ENCODE measurements at regions not wholly inside any gene's neighbourhood (a gene's known extent, or its start where the extent isn't known, plus 50 kb on each side); places are given as distances from the start of the nearest gene placed in this dataset.

DNA sequence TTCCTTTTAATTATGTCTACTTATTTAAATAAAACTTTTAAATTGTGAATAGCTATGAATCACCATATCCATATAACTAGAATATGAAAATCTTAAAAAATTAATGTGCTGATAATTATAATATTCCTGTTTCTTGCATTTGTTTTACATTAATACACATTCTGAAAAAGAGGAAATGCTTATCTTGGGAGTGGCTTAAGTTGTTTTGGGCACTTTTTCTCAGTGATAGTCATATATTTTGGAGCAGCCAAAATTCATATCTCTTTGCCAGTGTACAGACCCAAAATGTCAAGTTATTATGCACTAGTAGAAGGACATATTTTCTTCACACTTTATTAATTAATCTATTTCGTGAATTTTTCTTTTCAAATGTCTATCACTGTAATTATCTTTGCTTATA, 838.5 kb downstream of the USP25 start:
- no peak for DNase-seq

DNA sequence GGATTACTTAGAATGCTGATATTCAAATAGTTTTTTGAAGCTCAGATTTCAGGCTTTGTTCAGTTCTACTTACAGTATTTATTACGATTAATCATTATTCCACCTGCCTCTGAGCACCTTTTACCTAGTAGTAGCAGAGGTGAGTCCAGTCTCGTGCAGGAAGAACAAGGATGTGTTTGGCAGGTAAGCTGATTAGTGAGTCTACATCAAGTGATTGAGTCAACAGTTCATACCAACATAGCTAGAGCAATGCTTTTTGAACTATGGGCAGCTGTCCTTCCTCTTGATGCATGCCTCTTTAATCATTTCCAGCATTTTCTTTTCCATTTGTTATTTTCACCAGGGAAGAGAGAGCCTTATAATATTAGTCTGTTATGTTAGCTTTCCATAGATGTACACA, 838.9 kb downstream of the USP25 start:
- no peak for DNase-seq

DNA sequence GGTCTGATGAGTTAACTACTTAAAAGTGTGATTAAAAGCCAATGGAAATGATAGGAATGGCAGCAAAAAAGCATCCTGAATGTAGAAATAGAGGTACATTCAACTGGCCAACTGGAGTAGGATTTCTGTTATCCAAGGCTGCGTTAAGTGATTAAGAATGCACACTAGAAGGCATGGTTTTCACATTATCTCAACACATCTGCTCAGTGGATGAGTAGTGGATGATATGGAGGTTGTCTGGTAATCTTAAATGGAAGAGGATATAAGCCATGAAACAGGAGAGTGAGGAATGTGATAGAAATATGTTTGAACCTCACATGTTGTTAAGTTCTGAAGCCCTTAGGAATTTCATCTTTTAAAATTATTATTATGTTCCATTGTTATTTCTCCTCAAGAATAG, 839.9 kb downstream of the USP25 start:
- no peak for DNase-seq

DNA sequence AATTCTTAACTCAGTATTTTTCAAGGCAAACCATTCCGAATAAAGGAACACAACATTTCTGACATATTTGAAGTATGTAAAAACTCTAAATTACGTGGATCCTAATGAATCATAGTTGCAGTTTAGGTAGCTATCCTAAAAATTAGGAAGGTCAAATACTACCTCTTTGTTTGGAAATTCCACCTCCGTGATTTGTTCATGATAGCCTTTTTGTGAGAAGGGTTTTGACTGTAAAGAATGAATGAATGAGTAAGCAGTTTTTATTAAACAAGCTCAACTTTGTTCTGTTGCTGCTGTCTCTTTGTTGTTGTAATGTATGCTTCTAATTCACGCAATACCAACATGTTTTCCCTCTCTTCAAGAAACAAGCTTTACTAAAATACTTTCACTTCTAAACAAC, 840.4 kb downstream of the USP25 start:
- no peak for DNase-seq

DNA sequence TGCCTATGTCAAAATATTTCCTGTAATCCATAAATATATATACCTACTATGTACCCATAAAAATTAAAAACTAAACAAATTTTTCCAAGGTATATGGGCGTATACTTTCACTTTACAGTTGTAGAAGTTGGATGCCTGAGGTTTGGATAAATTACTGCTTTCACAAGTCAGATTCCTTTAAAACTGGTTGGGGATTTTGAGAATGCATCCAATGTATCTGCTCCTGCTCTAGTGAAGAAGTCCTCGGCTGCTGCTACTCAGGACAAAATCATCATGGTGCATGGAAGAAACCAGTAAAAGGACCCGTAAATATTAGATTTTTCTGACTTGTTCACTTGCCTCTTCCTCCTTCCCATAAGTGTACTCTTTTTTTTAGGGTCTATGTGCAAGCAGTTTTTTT, 841.1 kb downstream of the USP25 start:
- no peak for DNase-seq

DNA sequence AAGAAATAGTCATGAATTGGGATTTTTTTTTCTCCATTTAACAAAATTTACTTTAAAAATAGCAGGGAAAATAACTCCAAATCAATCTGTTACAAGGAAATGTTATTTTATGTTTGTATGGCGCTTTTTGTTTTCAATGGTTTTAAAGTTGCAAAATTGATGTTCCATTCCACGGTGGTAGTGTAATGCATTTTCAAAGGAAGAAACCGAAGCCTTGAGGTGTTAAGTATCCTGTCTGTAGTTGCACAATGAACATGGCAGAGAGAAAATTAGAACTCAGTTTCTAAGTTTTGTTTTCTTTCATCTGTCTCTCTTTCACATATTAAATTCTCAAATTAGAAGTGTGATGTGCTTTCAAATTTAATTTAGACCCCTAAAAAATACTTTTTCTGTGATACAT, 841.8 kb downstream of the USP25 start:
- DNase-seq = no peak

DNA sequence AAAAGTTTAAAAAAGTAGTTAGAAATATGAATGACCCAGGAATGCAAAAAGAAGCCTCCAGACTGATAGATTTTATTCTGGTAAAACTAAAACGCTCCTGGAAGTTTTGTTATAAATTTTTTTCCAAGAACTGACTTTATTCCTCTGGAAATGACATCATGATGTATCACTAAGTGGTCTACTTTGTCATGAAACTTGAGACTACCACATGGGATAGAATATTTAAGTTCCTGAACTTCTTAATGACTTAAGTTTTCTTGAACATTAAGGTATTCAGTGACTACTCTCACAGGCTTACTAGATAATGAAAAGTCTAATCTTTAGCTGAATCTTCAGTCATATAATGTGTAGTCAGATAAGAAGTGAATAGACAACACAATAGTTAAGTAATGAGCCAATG, 842.2 kb downstream of the USP25 start:
- DNase-seq = no peak

DNA sequence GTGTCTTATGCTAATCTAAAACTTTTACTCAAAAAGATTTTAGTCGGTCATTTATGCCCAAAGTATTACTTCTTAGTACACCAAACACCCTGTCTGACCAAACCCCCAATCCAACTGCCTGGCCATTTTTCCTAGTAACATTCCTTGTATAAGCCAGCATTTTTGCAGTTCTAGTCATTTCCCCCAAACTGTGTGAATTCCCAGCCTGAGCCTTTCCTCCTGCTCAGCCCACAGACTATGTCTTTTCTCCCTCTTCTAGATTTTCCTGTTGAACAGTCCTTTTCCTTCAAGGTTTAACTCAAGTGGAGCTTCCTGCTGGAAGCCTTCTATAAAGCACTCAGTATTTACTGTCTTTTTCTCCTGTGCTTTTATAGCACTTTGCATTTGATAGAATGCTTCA, 843.8 kb downstream of the USP25 start:
- no peak for DNase-seq

DNA sequence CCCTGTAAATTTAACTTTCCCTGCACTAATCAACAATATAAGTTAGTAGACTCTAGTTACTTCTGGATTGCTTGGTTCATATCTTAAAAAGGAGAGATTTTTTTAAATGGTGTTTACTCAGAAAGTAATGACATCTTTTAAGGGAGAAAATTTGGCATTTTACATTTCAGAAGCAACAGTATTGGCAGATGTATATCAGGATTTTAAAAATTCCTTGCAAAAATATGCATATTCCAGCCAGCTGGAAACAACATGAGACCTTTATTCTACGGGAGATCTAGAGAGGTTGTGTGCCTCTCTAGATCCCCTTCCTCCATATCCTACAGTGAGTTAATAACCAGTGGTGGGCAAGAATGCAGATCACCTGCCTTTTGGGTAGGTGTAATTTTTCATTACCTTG, 848.2 kb downstream of the USP25 start:
- no peak for DNase-seq

DNA sequence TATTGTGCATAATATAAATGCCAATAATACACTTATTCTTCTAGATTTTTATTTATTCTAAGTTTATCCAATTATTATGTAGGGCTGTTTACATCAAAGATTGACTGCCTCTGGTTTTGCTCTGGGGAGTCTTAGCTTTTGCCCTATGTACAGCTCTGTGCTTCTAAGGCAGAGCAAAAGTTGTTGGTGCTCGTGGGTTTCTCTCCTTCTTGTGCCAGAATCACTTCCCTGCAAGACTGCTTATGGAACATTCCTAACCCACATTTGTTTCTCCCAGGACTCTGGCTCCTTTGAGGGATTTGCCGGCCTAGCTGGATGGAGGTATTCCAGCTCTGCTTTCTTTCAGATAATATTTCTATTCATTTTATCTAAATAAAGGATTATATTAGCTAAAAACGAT, 849.1 kb downstream of the USP25 start:
- no peak for DNase-seq

DNA sequence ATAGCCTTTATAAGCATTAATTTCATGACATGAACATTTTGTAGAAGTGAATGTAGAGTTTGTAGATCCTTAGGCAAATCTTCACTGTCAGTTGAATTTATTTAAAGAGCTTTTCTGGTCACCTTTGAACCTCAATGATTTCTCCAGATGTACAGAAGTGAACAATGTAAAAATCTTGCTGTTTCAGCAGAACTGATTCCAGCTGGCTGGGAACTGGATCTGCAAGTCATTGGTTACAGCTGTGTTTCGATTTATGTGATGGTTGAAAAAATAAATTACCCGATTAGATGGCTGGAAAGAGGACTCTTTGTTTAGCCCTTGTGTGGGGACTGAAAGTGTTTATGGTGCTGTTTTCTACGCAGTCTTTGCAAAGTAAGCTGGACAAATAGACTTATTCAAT, 849.8 kb downstream of the USP25 start:
- DNase-seq = no peak

DNA sequence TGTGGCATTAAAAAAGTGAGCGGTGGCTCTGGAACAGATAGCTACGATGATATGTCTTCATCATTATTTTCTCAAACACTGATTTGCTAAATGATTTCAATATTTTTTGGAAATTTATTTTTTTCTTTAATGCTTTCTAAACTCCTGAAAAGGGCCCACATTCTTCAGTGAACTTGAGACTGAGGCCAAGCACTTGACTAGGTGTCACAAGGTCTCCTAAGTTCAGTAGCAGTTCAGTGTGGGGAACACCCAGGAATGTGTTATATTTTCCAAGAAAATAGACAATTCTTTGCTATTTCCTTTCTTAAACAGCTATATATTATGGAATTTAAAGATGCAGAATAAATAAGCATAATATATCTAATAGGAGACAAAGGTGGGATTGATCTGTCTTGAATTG, 850.9 kb downstream of the USP25 start:
- no peak for DNase-seq

DNA sequence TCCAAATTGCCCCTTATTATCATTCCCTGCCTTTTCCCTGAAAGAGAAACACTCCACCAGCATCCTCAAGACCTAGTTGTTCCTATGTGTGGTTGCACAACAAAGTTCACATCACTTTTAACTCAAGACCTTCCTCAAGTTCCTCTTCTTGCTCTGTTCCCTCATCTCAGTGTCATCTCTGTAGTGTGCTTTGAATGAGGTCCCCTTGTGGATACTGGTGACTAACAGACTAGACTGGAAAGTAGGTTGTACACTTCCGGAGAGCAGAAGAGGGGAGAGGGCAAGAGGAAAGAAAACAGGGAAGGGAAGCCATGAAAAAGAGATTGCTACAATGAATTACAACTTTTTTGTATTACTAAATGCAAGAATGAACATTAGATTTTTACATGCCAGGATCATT, 853.8 kb downstream of the USP25 start:
- DNase-seq = no peak

DNA sequence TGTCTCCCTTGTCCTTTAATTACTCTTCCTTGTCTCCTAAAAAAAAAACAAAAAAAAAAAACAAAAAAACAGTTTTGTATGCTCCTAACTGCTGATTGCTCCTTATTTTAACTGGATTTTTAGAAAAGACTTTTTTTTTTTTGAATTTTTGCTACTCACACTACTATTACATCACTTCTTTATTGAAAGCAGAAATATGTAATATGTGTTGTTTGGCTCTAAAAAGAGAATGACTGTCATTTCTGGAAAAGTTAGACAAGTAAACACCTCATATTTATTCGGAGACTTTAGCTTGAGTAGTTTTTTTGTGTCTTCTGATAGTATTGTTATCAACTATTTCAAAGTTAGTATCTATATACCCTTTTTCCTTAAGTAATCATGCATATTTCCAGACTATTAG, 855.0 kb downstream of the USP25 start:
- DNase-seq = no peak

DNA sequence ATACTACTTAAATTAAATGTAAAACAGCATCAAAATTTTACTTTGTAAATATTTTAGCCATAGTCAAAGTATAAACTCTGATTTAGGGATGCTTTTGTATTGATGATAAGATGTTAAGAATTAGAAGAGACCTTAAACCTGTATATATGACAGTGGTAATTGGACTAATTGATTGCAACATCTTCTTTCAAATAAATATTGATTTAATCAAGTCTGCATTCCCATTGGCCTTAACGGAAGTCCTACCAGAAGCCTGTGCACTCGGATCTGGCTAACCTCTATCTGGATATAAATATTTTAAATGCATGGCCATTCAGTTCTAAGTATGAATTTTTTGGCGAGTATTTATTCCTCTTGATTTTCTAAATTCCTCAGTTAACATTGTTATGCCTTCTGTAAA, 856.1 kb downstream of the USP25 start:
- DNase-seq = no peak

DNA sequence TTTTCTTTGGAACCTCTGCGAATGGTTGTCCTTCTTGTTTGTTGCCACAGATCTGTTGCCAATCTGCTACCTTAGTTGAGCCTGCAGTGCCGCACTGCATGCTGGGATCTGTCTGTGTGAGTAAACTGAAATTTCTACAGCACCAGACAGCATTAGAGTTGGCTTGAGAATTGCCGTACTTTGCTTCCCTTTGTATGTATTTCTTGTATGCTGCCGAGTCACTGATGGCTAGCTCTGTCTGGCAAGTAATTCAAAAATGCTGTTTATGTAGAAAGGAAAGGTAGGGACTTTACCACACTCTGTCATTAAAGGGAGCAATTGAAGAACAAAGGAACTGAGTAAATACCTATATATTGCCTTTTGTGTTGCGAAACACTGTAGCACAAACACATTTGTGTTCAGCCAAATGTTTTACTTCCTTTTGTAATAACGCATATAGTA, 857.4 kb downstream of the USP25 start:
- no peak for DNase-seq

DNA sequence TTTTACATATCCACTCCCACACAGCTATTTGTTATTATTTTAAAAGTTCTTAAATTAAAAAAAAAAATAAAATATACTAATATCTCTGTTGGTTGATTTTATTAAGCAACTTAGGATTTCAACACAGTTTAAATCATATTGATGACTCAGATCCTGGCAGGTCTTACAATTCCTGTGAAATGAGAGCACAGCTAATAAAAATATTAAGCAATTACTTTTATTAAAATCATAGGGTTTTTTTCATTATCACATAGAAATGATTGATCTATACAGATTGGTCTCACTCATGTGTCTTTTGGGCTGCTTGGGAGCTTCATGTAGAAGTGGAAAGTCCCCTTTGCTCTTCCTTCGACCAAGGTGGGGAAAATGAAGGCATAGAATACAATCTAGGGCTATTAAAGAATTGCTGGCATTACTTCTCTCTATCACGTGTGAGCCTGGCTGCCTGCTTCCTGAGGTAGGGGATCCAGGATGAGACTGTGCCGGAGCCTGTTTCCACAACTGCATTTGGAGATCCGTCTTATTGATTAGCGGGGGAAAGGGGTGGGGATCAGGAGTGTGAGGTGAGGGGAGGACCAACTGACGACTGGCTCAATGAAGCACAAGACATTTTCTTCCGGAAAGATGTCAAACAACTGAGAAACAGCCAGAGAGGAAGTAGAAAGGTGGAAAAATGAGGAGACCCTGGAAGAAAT, 858.0 kb downstream of the USP25 start:
- no peak for DNase-seq

DNA sequence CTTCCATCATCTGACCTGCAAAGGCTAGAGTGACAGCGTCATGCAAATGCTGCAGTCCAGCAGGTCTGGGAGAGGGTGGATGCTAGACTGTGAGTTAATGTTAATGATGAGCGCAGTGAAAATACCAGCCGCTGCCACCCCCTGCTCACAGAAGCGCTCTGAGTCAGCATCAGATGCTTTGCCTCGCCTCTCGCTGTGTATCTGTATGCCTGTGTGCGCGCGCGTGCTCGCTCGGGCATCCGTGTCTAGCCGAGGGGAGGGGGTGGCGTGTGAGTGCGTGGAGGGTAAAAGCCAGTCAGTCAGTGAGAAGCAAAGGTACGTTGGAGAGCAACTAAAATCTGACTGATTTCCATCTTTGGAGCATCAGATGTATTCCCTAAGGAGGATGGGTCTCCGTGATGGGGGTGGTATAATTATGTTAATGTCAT, 858.7 kb downstream of the USP25 start:
- no peak for DNase-seq

DNA sequence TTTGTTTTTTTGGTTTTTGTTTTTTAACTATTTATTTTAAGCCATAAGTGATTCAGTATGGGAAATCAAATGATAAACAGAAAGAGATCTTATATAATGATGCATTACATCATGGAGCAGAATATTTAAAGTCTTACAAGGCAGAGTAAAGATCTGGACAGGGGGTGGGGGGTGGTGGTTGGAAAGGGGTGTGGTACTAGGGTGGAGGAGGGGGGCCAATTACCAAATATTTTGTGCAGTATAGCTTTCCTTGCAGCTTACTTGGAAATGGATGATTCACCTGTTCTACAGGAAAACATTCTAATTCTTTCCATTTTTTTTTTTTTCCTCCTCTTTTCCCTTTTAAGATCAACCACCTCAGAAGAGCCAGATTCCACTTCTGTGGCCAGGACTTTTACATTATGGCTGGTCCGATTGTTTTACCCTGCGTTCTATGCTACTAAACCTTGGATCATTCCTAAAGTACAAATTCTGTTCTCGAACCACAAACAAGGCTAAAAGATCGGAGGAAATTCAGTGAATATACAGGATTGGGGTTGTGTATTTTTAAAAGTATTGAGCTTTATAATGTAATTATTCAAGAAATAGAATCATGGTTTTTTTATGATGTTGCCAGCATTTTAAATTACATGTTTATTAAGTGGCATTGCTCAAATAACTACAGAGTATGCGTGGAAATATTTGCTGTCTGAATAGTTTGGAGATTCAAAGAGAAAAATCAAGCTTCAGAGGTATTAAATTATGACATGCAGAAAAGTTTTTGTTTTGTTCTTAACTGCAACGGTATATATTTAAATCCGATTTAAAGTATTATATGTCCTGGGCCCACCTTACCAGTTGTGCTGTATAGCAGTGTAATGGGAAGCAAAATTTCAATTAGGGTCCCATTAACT, 859.5 kb downstream of the USP25 start:
- DNase-seq = no peak

DNA sequence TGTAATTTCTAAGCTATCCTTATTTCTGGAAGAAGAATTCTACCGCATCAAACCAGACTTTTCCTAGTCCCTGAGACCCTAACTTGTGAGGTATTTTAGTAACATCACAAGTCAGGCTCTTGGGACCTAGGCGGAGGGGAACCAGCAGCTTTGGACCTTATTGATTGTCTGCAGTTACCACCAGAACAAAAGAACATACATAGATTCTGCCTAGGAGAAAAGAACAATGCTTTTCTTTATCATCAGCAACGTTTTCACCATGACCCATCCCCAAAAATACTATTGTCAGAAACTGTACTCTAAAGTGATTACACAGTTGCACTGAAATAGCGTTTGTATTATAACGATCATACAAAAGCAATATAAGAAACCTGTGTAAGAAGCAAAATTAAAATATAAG, 860.4 kb downstream of the USP25 start:
- no peak for DNase-seq

DNA sequence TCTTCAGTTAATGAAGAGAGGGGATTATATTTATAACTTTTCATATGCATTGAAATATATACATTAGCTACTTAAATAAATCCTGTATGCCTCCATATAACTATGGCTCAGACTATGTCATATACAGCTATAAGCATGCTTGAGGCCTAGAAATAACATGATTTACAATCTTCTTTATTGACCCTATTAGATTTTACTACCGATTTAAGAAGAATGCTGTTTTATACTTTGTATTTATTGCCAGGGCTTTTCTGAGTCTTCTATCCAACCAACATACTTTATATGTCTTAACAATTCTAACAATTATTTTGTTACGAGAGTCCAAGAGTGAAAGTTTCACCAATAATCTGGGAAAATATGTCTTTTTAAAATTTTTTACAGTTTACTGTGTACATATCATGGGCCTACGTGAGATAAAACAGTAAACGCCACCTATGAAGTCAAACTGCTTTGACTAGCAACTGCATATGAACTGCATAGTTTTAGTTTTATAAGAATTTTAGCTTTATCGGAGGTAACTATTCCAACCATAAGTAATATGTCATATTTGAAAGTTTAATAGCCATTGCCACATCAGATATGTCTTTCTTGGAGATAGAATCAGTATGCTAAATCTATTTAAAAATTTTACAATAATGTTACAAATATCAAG, 861.0 kb downstream of the USP25 start:
- no peak for DNase-seq

DNA sequence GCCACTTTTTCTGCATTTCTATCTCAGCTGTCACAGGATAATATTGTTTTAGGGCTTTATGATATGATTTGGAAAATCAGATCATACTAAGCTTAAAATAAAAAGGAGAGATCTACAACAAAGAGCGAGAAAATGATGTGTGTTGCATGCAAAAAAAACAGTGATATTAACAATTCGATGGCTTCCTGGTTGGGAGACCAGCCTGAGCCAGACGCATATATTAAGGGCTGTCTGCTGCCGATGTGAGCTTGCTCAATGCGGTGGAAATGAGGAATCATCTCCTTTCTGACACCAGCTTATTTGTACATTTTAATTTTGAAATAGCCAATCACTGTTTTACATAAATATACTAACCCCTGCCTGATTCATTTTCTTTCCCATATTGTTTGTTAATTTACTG, 862.6 kb downstream of the USP25 start:
- DNase-seq = no peak

DNA sequence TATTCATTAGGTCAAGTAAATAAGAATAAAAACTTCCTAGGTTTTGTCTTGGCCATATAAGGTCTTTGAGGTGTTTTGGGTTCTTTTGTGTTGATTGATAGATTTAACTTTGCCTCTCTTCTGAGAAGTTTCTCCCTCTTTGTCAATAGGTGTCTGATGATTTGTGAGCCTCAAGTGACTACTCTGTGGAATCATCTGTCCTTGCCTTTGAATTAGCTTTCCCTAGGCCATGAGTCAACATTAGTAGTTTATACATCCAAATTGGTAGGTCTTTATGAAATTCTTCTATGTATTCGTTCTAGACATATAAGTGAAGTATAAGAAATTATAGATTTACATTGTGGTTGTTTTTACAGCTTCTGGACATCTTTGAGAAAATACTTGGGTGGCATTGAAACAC, 864.4 kb downstream of the USP25 start:
- no peak for DNase-seq

DNA sequence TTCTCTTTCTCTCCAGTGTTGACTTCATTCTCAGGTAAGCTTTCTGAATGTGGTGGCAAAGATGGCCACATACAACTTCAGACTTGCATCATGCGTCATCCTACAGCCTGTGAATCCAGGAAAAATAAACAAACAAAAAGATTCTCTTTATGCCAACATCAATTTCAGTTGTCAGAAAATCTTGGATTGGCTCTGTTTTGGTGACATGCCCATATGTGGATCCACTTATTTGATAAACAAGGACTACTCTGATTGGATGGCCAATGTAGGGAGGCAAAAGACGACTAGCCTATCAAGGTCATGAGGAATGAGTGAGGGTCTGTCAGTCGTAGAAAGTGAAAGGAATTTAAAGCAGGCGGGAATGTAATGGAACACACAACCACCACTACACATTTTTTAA, 866.6 kb downstream of the USP25 start:
- DNase-seq = no peak

All from activated T-cell treated with anti-CD3 and anti-CD28 coated beads, Interleukin-2, amount 50 U/mL, for 1 hour (primary cell).